ENCODE measurements at regions not wholly inside any gene's neighbourhood (a gene's known extent, or its start where the extent isn't known, plus 50 kb on each side); places are given as distances from the start of the nearest gene placed in this dataset.

- Histone ChIP-seq H3K36me3 (replicated peaks) (no peaks in the 10 kb centered on the region), H3K27me3 (replicated peaks) (no peaks in the 10 kb centered on the region), H3K4me3 (ENCODE audit: low read depth, low read length) (no peak overlapping the region), H3K27ac (no peak overlapping the region)
- no peak for DNase-seq
- in situ Hi-C loops (cut with HindIII; ENCODE audit: low pct_ligation_motif_present, low sequenced_read_pairs): no loop called here
- TF ChIP-seq, protein P1, sequence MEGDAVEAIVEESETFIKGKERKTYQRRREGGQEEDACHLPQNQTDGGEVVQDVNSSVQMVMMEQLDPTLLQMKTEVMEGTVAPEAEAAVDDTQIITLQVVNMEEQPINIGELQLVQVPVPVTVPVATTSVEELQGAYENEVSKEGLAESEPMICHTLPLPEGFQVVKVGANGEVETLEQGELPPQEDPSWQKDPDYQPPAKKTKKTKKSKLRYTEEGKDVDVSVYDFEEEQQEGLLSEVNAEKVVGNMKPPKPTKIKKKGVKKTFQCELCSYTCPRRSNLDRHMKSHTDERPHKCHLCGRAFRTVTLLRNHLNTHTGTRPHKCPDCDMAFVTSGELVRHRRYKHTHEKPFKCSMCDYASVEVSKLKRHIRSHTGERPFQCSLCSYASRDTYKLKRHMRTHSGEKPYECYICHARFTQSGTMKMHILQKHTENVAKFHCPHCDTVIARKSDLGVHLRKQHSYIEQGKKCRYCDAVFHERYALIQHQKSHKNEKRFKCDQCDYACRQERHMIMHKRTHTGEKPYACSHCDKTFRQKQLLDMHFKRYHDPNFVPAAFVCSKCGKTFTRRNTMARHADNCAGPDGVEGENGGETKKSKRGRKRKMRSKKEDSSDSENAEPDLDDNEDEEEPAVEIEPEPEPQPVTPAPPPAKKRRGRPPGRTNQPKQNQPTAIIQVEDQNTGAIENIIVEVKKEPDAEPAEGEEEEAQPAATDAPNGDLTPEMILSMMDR (IDR thresholded peaks at IDR 0.05; ENCODE audit: low read depth, low read length, missing control alignments): no peak
These were observed 171.0 kb upstream of the SMAD3 start for GRCh38 chr15:66894363-66894762.

DNA sequence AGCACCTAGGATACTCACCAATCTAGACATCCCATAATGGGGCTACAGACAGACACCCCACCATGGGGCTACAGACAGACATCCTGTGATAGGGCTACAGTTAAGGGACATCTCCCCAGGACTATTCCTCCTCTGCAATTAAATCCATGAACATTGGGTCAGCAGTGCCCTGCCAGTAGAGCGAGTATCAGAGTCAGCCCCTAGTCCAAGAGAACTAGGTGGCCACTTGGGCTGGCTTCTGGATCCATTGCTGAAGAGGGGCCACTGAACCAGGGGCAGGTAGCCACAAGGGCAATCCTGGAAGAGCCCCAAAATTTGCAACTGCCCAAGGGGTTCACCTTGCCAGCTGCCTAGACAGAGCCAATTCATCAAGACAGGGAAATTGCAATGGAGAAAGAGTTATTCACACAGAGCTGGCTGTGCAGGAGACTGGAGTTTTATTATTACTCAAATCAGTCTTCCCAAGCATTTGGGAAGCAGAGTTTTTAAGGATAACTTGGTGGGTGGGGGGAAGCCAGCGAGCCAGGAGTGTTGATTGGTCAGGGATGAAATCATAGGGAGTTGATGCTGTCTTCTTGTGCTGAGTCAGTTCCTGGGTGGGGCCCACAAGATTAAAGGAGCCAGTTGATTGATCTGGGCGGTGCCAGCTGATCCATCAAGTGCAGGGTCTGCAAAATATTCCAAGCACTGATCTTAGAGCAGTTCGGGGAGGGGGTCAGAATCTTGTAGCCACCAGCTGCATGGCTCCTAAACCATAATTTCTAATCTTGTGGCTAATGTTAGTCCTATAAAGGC is 170.2 kb upstream of the SMAD3 start:
- Histone ChIP-seq H3K27ac (no peak overlapping the region), H3K27me3 (replicated peaks) (no peaks in the 10 kb centered on the region), H3K36me3 (replicated peaks) (no peaks in the 10 kb centered on the region), H3K4me3 (ENCODE audit: low read depth, low read length) (no peak overlapping the region)
- TF ChIP-seq, protein P1 (IDR thresholded peaks at IDR 0.05; ENCODE audit: low read depth, low read length, missing control alignments): no peak
- no peak for DNase-seq
- in situ Hi-C loops (cut with HindIII; ENCODE audit: low pct_ligation_motif_present, low sequenced_read_pairs): no loop called here

GRCh38 chr15:66895794-66896453 is 169.5 kb upstream of the SMAD3 start:
- no peak for DNase-seq
- Histone ChIP-seq H3K27ac (no peak overlapping the region), H3K27me3 (replicated peaks) (no peaks in the 10 kb centered on the region), H3K4me3 (ENCODE audit: low read depth, low read length) (no peak overlapping the region), H3K36me3 (replicated peaks) (no peaks in the 10 kb centered on the region)
- TF ChIP-seq, protein P1 (IDR thresholded peaks at IDR 0.05; ENCODE audit: low read depth, low read length, missing control alignments): no peak
- in situ Hi-C loops (cut with HindIII; ENCODE audit: low pct_ligation_motif_present, low sequenced_read_pairs): no loop called here

GRCh38 chr15:66896611-66897010 is 168.8 kb upstream of the SMAD3 start:
- no peaks in the 10 kb centered on the region for H3K36me3 ChIP-seq (replicated peaks)
- no peak overlapping the region for H3K27ac ChIP-seq
- TF ChIP-seq, protein P1 (IDR thresholded peaks at IDR 0.05; ENCODE audit: low read depth, low read length, missing control alignments): no peak
- in situ Hi-C loops (cut with HindIII; ENCODE audit: low pct_ligation_motif_present, low sequenced_read_pairs): no loop called here
- no peak for DNase-seq
- H3K27me3 ChIP-seq (replicated peaks): no peaks in the 10 kb centered on the region
- H3K4me3 ChIP-seq (ENCODE audit: low read depth, low read length): no peak overlapping the region

GRCh38 chr15:66897416-66897815 is 168.0 kb upstream of the SMAD3 start:
- Histone ChIP-seq H3K27ac (no peak overlapping the region), H3K36me3 (replicated peaks) (no peaks in the 10 kb centered on the region), H3K27me3 (replicated peaks) (no peaks in the 10 kb centered on the region), H3K4me3 (ENCODE audit: low read depth, low read length) (no peak overlapping the region)
- in situ Hi-C loops (cut with HindIII; ENCODE audit: low pct_ligation_motif_present, low sequenced_read_pairs): no loop called here
- no peak for DNase-seq
- TF ChIP-seq, protein P1 (IDR thresholded peaks at IDR 0.05; ENCODE audit: low read depth, low read length, missing control alignments): no peak
